Neural progenitor cell (in vitro differentiated cells): ENCODE measurements at regions not wholly inside any gene's neighbourhood (a gene's known extent, or its start where the extent isn't known, plus 50 kb on each side); places are given as distances from the start of the nearest gene placed in this dataset.
A peak's percentile ranks its signal among the peaks of the same experiment; 100 is the strongest.

Source experiments
- DNase-seq: peaks from one replicate; pipeline ENCODE4 v3.0.0-alpha.2; 2016; ENCODE audit warnings: low spot score
- H2AFZ ChIP-seq: fragments of 200-600 bp; sonication (generic); replicated peaks from 2 replicates; pipeline ENCODE4 v1.6.1; 2016; ENCODE audit warnings: antibody characterized with exemption
- H3F3A ChIP-seq: fragments of 200-600 bp; sonication (generic); 2 replicates; pipeline ENCODE4 v1.6.1; 2016; ENCODE audit warnings: antibody characterized with exemption, low read depth
- H3K27ac ChIP-seq: fragments of 200-600 bp; sonication (generic); 2 replicates; pipeline ENCODE4 v1.5.1; 2016; ENCODE audit warnings: mild to moderate bottlenecking
- H3K27me3 ChIP-seq: fragments of 200-600 bp; sonication (generic); 2 replicates; pipeline ENCODE4 v1.6.1; 2016; ENCODE audit warnings: mild to moderate bottlenecking, moderate library complexity
- H3K36me3 ChIP-seq: fragments of 200-600 bp; sonication (generic); 2 replicates; pipeline ENCODE4 v1.5.1; 2016
- H3K4me1 ChIP-seq: fragments of 200-600 bp; sonication (generic); 2 replicates; pipeline ENCODE4 v1.6.1; 2016; ENCODE audit warnings: mixed run types
- H3K4me2 ChIP-seq: fragments of 200-600 bp; sonication (generic); 2 replicates; pipeline ENCODE4 v1.6.1; 2016
- H3K4me3 ChIP-seq: fragments of 200-600 bp; sonication (generic); 2 replicates; pipeline ENCODE4 v1.5.1; 2016
- H3K79me2 ChIP-seq: fragments of 200-600 bp; sonication (generic); 2 replicates; pipeline ENCODE4 v1.6.1; 2016; ENCODE audit warnings: low read depth
- H3K9ac ChIP-seq: fragments of 200-600 bp; sonication (generic); 2 replicates; pipeline ENCODE4 v1.6.1; 2016
- H3K9me3 ChIP-seq: fragments of 200-600 bp; sonication (generic); 2 replicates; pipeline ENCODE4 v1.5.1; 2016; ENCODE audit warnings: low read depth
- H4K20me1 ChIP-seq: fragments of 200-600 bp; sonication (generic); 2 replicates; pipeline ENCODE4 v1.6.1; 2016; ENCODE audit warnings: low read depth
- H3K27ac Mint-ChIP-seq: 3 replicates; pipeline ENCODE4 v1.8.0; 2021; ENCODE audit warnings: mixed read lengths
- H3K27me3 Mint-ChIP-seq: 2 replicates; pipeline ENCODE4 v1.8.0; 2022; ENCODE audit warnings: low read depth, mild to moderate bottlenecking, inconsistent platforms, moderate library complexity, mixed read lengths; ENCODE audit not compliant: insufficient read depth
- H3K36me3 Mint-ChIP-seq: 3 replicates; pipeline ENCODE4 v1.8.0; 2021; ENCODE audit warnings: mixed read lengths
- H3K4me1 Mint-ChIP-seq: 3 replicates; pipeline ENCODE4 v1.8.0; 2021; ENCODE audit warnings: mixed read lengths
- H3K4me3 Mint-ChIP-seq: 3 replicates; pipeline ENCODE4 v1.8.0; 2021; ENCODE audit warnings: mild to moderate bottlenecking, moderate library complexity, mixed read lengths
- H3K9me3 Mint-ChIP-seq: 3 replicates; pipeline ENCODE4 v1.8.0; 2020; ENCODE audit warnings: mixed read lengths
- CTCF ChIP-seq: fragments of 200-600 bp; sonication (generic); IDR thresholded peaks from 2 replicates; pipeline ENCODE4 v1.5.1; 2017; ENCODE audit warnings: antibody characterized with exemption, mild to moderate bottlenecking
- EZH2 ChIP-seq: fragments of 200-600 bp; sonication (generic); IDR thresholded peaks from 2 replicates; pipeline ENCODE4 v1.6.1; 2017; ENCODE audit warnings: antibody characterized with exemption, mild to moderate bottlenecking, moderate library complexity
- EZH2phosphoT487 ChIP-seq: fragments of 200-600 bp; sonication (generic); IDR thresholded peaks from 2 replicates; pipeline ENCODE4 v1.6.1; 2017; ENCODE audit warnings: antibody characterized with exemption

- H3K9ac ChIP-seq = no peak overlapping the region
- H3K36me3 ChIP-seq = no peaks in the 10 kb centered on the region
- no peaks in the 10 kb centered on the region for H3K27me3 ChIP-seq
- no peak overlapping the region for H3K4me2 ChIP-seq
- no peaks in the 10 kb centered on the region for H4K20me1 ChIP-seq
- no peak overlapping the region for H2AFZ ChIP-seq
- H3K4me1 ChIP-seq = peaks cover 18% of the 10 kb centered on the region
- no peaks in the 10 kb centered on the region for H3K79me2 ChIP-seq
- Mint-ChIP-seq H3K27me3 (peaks cover 3% of the 10 kb centered on the region), H3K4me3 (no peak overlapping the region), H3K9me3 (no peaks in the 10 kb centered on the region), H3K27ac (no peak overlapping the region), H3K4me1 (peaks cover 8% of the 10 kb centered on the region), H3K36me3 (no peaks in the 10 kb centered on the region)
- H3K4me3 ChIP-seq = no peak overlapping the region
- H3K9me3 ChIP-seq = no peaks in the 10 kb centered on the region
- no peaks in the 10 kb centered on the region for H3F3A ChIP-seq
- no peak overlapping the region for H3K27ac ChIP-seq
- no peak for DNase-seq
- TF ChIP-seq EZH2phosphoT487 = no peak
- TF ChIP-seq CTCF = no peak
- TF ChIP-seq EZH2 = no peak
These were observed 184.1 kb downstream of the NOC3L start for GRCh38 chr10:94178475-94179253.

- Histone ChIP-seq H3K4me2 (peak overlapping the region; percentile 31), H3K79me2 (no peaks in the 10 kb centered on the region), H3K4me1 (peaks cover 18% of the 10 kb centered on the region), H3K9me3 (no peaks in the 10 kb centered on the region), H3K9ac (no peak overlapping the region), H3K36me3 (no peaks in the 10 kb centered on the region), H4K20me1 (no peaks in the 10 kb centered on the region), H3F3A (no peaks in the 10 kb centered on the region), H3K27ac (no peak overlapping the region), H2AFZ (no peak overlapping the region), H3K4me3 (no peak overlapping the region), H3K27me3 (no peaks in the 10 kb centered on the region)
- H3K9me3 Mint-ChIP-seq = no peaks in the 10 kb centered on the region
- peaks cover 3% of the 10 kb centered on the region for H3K27me3 Mint-ChIP-seq
- no peak overlapping the region for H3K4me3 Mint-ChIP-seq
- no peak overlapping the region for H3K27ac Mint-ChIP-seq
- TF ChIP-seq CTCF (no peak), EZH2 (no peak), EZH2phosphoT487 (no peak)
- peak; percentile 57 for DNase-seq
- peaks cover 10% of the 10 kb centered on the region for H3K4me1 Mint-ChIP-seq
- no peaks in the 10 kb centered on the region for H3K36me3 Mint-ChIP-seq
These were observed 182.2 kb downstream of the NOC3L start for GRCh38 chr10:94180576-94180975.

- Histone ChIP-seq H3K4me1 (peaks cover 18% of the 10 kb centered on the region), H3K9ac (no peak overlapping the region), H2AFZ (no peak overlapping the region), H3K27me3 (no peaks in the 10 kb centered on the region), H3K9me3 (no peaks in the 10 kb centered on the region), H3K79me2 (no peaks in the 10 kb centered on the region), H3K27ac (no peak overlapping the region), H3K36me3 (no peaks in the 10 kb centered on the region), H3F3A (no peaks in the 10 kb centered on the region), H3K4me2 (no peak overlapping the region), H4K20me1 (no peaks in the 10 kb centered on the region), H3K4me3 (no peak overlapping the region)
- H3K9me3 Mint-ChIP-seq = no peaks in the 10 kb centered on the region
- H3K36me3 Mint-ChIP-seq = no peaks in the 10 kb centered on the region
- TF ChIP-seq EZH2phosphoT487 (no peak), CTCF (no peak), EZH2 (no peak)
- H3K4me3 Mint-ChIP-seq = no peak overlapping the region
- no peak overlapping the region for H3K27ac Mint-ChIP-seq
- H3K27me3 Mint-ChIP-seq = peaks cover 3% of the 10 kb centered on the region
- H3K4me1 Mint-ChIP-seq = peaks cover 10% of the 10 kb centered on the region
- DNase-seq = no peak
These were observed 179.0 kb downstream of the NOC3L start for GRCh38 chr10:94183666-94184264.
